Mesenchymal stem cell (in vitro differentiated cells and primary cell): ENCODE measurements at regions not wholly inside any gene's neighbourhood (a gene's known extent, or its start where the extent isn't known, plus 50 kb on each side); places are given as distances from the start of the nearest gene placed in this dataset.
"Not testable (repeated sequence)": the region's sequence is repeated elsewhere in the genome, so short reads cannot be mapped to it uniquely, and the experiment has no call there.

Experiments used
- DNase-seq: peaks from one replicate; pipeline ENCODE4 v3.0.0-alpha.2; 2013
- H2AFZ ChIP-seq: one replicate; pipeline ENCODE4 v1.6.1; 2013; ENCODE audit warnings: low read depth, mild to moderate bottlenecking, control low read depth, inconsistent platforms, low read length, moderate library complexity
- H2AK5ac ChIP-seq: 2 replicates; pipeline ENCODE4 v1.6.1; 2013; ENCODE audit warnings: low read length, moderate library complexity, mild to moderate bottlenecking, inconsistent platforms; ENCODE audit not compliant: severe bottlenecking
- H2BK120ac ChIP-seq: one replicate; pipeline ENCODE4 v1.6.1; 2013; ENCODE audit warnings: low read depth, mild to moderate bottlenecking, inconsistent platforms, low read length, moderate library complexity
- H2BK12ac ChIP-seq, 2 experiments: one replicate each; pipeline ENCODE4 v1.6.1; 2013; ENCODE audit warnings: inconsistent platforms in 2 of 2, low read length in 2 of 2, mild to moderate bottlenecking in 2 of 2, moderate library complexity in 2 of 2, control low read depth in 1 of 2
- H2BK15ac ChIP-seq: one replicate; pipeline ENCODE4 v1.6.1; 2013; ENCODE audit warnings: mild to moderate bottlenecking, low read depth, inconsistent platforms; ENCODE audit not compliant: poor library complexity, severe bottlenecking
- H2BK5ac ChIP-seq: 2 replicates; pipeline ENCODE4 v1.6.1; 2013; ENCODE audit warnings: low read depth, mild to moderate bottlenecking, low read length, control low read depth, inconsistent platforms; ENCODE audit not compliant: poor library complexity, severe bottlenecking
- H3K14ac ChIP-seq, 2 experiments: one replicate each; pipeline ENCODE4 v1.6.1; 2013; ENCODE audit warnings: inconsistent platforms in 2 of 2, low read length in 2 of 2, control low read depth in 1 of 2, mild to moderate bottlenecking in 1 of 2, moderate library complexity in 1 of 2
- H3K18ac ChIP-seq, 2 experiments: one replicate each; pipeline ENCODE4 v1.6.1; 2013; ENCODE audit warnings: inconsistent platforms in 2 of 2, low read length in 2 of 2, control low read depth in 1 of 2, low read depth in 1 of 2, mild to moderate bottlenecking in 1 of 2
- H3K23ac ChIP-seq, 2 experiments: one replicate each; pipeline ENCODE4 v1.6.1; 2013; ENCODE audit warnings: inconsistent platforms in 2 of 2, low read length in 2 of 2, mild to moderate bottlenecking in 2 of 2, moderate library complexity in 2 of 2, control low read depth in 1 of 2
- H3K27ac ChIP-seq: 2 replicates; pipeline ENCODE4 v1.5.1; 2013; ENCODE audit warnings: mild to moderate bottlenecking, moderate library complexity, low read length, control low read depth, inconsistent platforms; ENCODE audit not compliant: poor library complexity, severe bottlenecking
- H3K27me3 ChIP-seq, 2 experiments: 2 replicates each; pipeline versions ENCODE4 v1.6.1 to v1.7.0; 2013; ENCODE audit warnings: low read length in 2 of 2, mild to moderate bottlenecking in 2 of 2, moderate library complexity in 2 of 2, control low read depth in 1 of 2, inconsistent platforms in 1 of 2; ENCODE audit not compliant: control insufficient read depth in 1 of 2, insufficient read depth in 1 of 2
- H3K36me3 ChIP-seq, 2 experiments: 2 replicates each; pipeline versions ENCODE4 v1.6.1 to v1.7.0; 2013; ENCODE audit warnings: low read length in 2 of 2, control low read depth in 1 of 2, inconsistent platforms in 1 of 2, low read depth in 1 of 2, mild to moderate bottlenecking in 1 of 2; ENCODE audit not compliant: insufficient read depth in 2 of 2, control insufficient read depth in 1 of 2
- H3K4ac ChIP-seq, 2 experiments: one replicate each; pipeline ENCODE4 v1.6.1; 2013; ENCODE audit warnings: inconsistent platforms in 2 of 2, low read length in 2 of 2, mild to moderate bottlenecking in 2 of 2, moderate library complexity in 2 of 2, control low read depth in 1 of 2, low read depth in 1 of 2
- H3K4me1 ChIP-seq: 2 replicates; pipeline ENCODE4 v1.6.1; 2013; ENCODE audit warnings: low read depth, low read length, control low read depth; ENCODE audit not compliant: control insufficient read depth, insufficient read depth
- H3K4me2 ChIP-seq: 2 replicates; pipeline ENCODE4 v1.6.1; 2013; ENCODE audit warnings: low read length, mild to moderate bottlenecking, inconsistent platforms; ENCODE audit not compliant: poor library complexity, severe bottlenecking
- H3K4me3 ChIP-seq, 2 experiments: 2 replicates each; pipeline versions ENCODE4 v1.5.1 to v1.7.0; 2013; ENCODE audit warnings: low read length in 2 of 2, mild to moderate bottlenecking in 2 of 2, control low read depth in 1 of 2, low read depth in 1 of 2; ENCODE audit not compliant: insufficient read depth in 1 of 2
- H3K79me1 ChIP-seq: replicated peaks from 2 replicates; pipeline ENCODE4 v1.6.1; 2013; ENCODE audit warnings: mild to moderate bottlenecking, control low read depth, low read length, inconsistent platforms; ENCODE audit not compliant: poor library complexity, severe bottlenecking
- H3K9ac ChIP-seq: 2 replicates; pipeline ENCODE4 v1.7.0; 2013; ENCODE audit warnings: mild to moderate bottlenecking, low read length, moderate library complexity
- H3K9me3 ChIP-seq: 2 replicates; pipeline ENCODE4 v1.7.0; 2013; ENCODE audit warnings: mild to moderate bottlenecking, low read length; ENCODE audit not compliant: control insufficient read depth
- H4K8ac ChIP-seq: one replicate; pipeline ENCODE4 v1.6.1; 2013; ENCODE audit warnings: inconsistent platforms, mild to moderate bottlenecking, low read length, moderate library complexity
- H4K91ac ChIP-seq: one replicate; pipeline ENCODE4 v1.6.1; 2013; ENCODE audit warnings: mild to moderate bottlenecking, low read length, inconsistent platforms
- WGBS: methylation state at CpG from one replicate; pipeline ENCODE4 v1.1.7; 2013; ENCODE audit warnings: mixed read lengths; 5-methylcytosine and 5-hydroxymethylcytosine counted together

- not testable (repeated sequence) for H3K9me3 ChIP-seq, H3K14ac ChIP-seq, H2BK12ac ChIP-seq, H3K4me2 ChIP-seq, H3K4ac ChIP-seq, H3K27me3 ChIP-seq, H3K36me3 ChIP-seq, H2AFZ ChIP-seq, H3K27ac ChIP-seq, H2BK15ac ChIP-seq, H3K23ac ChIP-seq, H3K4me3 ChIP-seq, H3K9ac ChIP-seq, H2AK5ac ChIP-seq, H2BK5ac ChIP-seq, H3K18ac ChIP-seq, H2BK120ac ChIP-seq, H3K79me1 ChIP-seq, DNase-seq, H4K91ac ChIP-seq, H3K4me1 ChIP-seq, H4K8ac ChIP-seq
- 60% methylated on average over 1 of the region's 2 CpGs for WGBS
These were observed 224.5 kb downstream of the GOLGA6L6 start for GRCh38 chr15:20317132-20317531.

GRCh38 chr15:20311014-20311680 is 230.5 kb downstream of the GOLGA6L6 start:
- not testable (repeated sequence) for H3K9me3 ChIP-seq, H3K14ac ChIP-seq, H3K4me3 ChIP-seq, H2BK15ac ChIP-seq, H4K8ac ChIP-seq, H3K27ac ChIP-seq, H4K91ac ChIP-seq, H2AFZ ChIP-seq, H2BK120ac ChIP-seq, H3K9ac ChIP-seq, H3K18ac ChIP-seq, H2BK5ac ChIP-seq, H2BK12ac ChIP-seq, H3K27me3 ChIP-seq, H3K4me1 ChIP-seq, H2AK5ac ChIP-seq, H3K79me1 ChIP-seq, H3K23ac ChIP-seq, H3K4me2 ChIP-seq, H3K4ac ChIP-seq, H3K36me3 ChIP-seq, DNase-seq
- WGBS, result 86% methylated on average over 23 of the region's 23 CpGs

- Histone ChIP-seq H3K4ac (no peak overlapping the region), H4K8ac (no peak overlapping the region), H3K36me3 (no peaks in the 10 kb centered on the region), H3K23ac (no peak overlapping the region), H3K18ac (no peak overlapping the region), H3K14ac (no peak overlapping the region), H3K9ac (no peak overlapping the region), H3K4me2 (no peak overlapping the region), H3K4me1 (no peaks in the 10 kb centered on the region), H2BK5ac (no peak overlapping the region), H2BK15ac (no peak overlapping the region), H4K91ac (no peak overlapping the region), H3K4me3 (no peak overlapping the region), H2AK5ac (no peak overlapping the region), H3K27ac (no peak overlapping the region), H3K79me1 (no peaks in the 10 kb centered on the region), H3K27me3 (no peaks in the 10 kb centered on the region), H2BK120ac (no peak overlapping the region), H3K9me3 (no peaks in the 10 kb centered on the region), H2BK12ac (no peak overlapping the region), H2AFZ (no peak overlapping the region)
- DNase-seq, result no peak
These were observed 231.0 kb downstream of the GOLGA6L6 start for GRCh38 chr15:20310603-20311002.

- H2BK15ac ChIP-seq, H3K36me3 ChIP-seq, H3K4me2 ChIP-seq, H3K18ac ChIP-seq, H3K9ac ChIP-seq, H3K4ac ChIP-seq, H3K4me3 ChIP-seq, H2BK12ac ChIP-seq, H2BK120ac ChIP-seq, H4K91ac ChIP-seq, H3K27ac ChIP-seq, H3K27me3 ChIP-seq, H4K8ac ChIP-seq, H3K14ac ChIP-seq, H2BK5ac ChIP-seq, DNase-seq, H3K79me1 ChIP-seq, H2AK5ac ChIP-seq, H3K9me3 ChIP-seq, H3K23ac ChIP-seq, H2AFZ ChIP-seq, H3K4me1 ChIP-seq: not testable (repeated sequence)
These were observed 231.6 kb downstream of the GOLGA6L6 start for GRCh38 chr15:20309966-20310365.
